Mucosa of rectum (tissue), 2 donors: ENCODE measurements at regions not wholly inside any gene's neighbourhood (a gene's known extent, or its start where the extent isn't known, plus 50 kb on each side); places are given as distances from the start of the nearest gene placed in this dataset.

ENCODE experiments used
- H3K27ac ChIP-seq, 2 donors: one replicate each; pipeline ENCODE4 v1.7.0; 2013; ENCODE audit warnings: inconsistent platforms in 2 of 2, low read depth in 2 of 2, low read length in 2 of 2
- H3K27me3 ChIP-seq, 2 donors: one replicate each; pipeline ENCODE4 v1.7.0; 2013; ENCODE audit warnings: low read length in 2 of 2; ENCODE audit not compliant: control insufficient read depth in 2 of 2, insufficient read depth in 2 of 2
- H3K36me3 ChIP-seq, 2 donors: one replicate each; pipeline ENCODE4 v1.7.0; 2013; ENCODE audit warnings: low read length in 2 of 2; ENCODE audit not compliant: control insufficient read depth in 2 of 2, insufficient read depth in 2 of 2
- H3K4me1 ChIP-seq, 2 donors: one replicate each; pipeline ENCODE4 v1.7.0; 2013; ENCODE audit warnings: low read length in 2 of 2, mild to moderate bottlenecking in 1 of 2; ENCODE audit not compliant: control insufficient read depth in 2 of 2, insufficient read depth in 2 of 2
- H3K4me3 ChIP-seq, 2 donors: one replicate each; pipeline ENCODE4 v1.7.0; 2013; ENCODE audit warnings: low read length in 2 of 2
- H3K9ac ChIP-seq, 2 donors: one replicate each; pipeline ENCODE4 v1.7.0; 2013; ENCODE audit warnings: low read length in 2 of 2, low read depth in 1 of 2, mild to moderate bottlenecking in 1 of 2
- H3K9me3 ChIP-seq, 2 donors: one replicate each; pipeline ENCODE4 v1.7.0; 2013; ENCODE audit warnings: low read length in 2 of 2; ENCODE audit not compliant: control insufficient read depth in 2 of 2
- donor health status: healthy.
- donor health status: Normal muscosa, but diverticular disease.

- Histone ChIP-seq H3K4me3 (no peak overlapping the region), H3K36me3 (no peaks in the 10 kb centered on the region), H3K4me1 (peaks cover 0 to 5% of the 10 kb centered on the region in 2 donors), H3K27me3 (no peaks in the 10 kb centered on the region), H3K27ac (peak overlapping the region in 1 of 2 donors; percentile 0), H3K9ac (no peak overlapping the region), H3K9me3 (no peaks in the 10 kb centered on the region)
Observed at GRCh38 chr4:26039639-26040359, 125.8 kb downstream of the SMIM20 start.

DNA sequence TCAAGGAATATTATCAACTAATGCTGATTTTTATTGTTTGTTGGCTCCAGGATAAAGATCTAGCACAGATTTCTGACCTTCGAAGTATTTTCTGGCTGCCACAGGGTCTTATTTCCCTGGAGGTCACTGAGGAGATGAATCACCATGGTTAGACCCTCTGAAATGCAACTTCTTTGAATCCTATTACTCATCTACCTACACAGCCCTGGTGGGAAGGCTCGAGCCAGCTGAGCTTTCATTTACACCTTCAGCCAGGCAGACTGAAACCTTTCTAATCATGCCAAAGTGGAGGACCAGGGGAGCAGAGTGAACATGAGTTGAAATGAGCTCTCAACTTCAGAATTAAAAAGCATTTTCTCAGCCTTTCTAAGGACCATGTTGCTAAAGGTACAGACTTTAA is 130.5 kb downstream of the SMIM20 start:
- no peak overlapping the region for H3K9ac ChIP-seq
- no peaks in the 10 kb centered on the region for H3K36me3 ChIP-seq
- H3K4me1 ChIP-seq: peaks cover 0 to 4% of the 10 kb centered on the region in 2 donors
- H3K27ac ChIP-seq: no peak overlapping the region
- no peaks in the 10 kb centered on the region for H3K27me3 ChIP-seq
- no peak overlapping the region for H3K4me3 ChIP-seq
- H3K9me3 ChIP-seq: no peaks in the 10 kb centered on the region

DNA sequence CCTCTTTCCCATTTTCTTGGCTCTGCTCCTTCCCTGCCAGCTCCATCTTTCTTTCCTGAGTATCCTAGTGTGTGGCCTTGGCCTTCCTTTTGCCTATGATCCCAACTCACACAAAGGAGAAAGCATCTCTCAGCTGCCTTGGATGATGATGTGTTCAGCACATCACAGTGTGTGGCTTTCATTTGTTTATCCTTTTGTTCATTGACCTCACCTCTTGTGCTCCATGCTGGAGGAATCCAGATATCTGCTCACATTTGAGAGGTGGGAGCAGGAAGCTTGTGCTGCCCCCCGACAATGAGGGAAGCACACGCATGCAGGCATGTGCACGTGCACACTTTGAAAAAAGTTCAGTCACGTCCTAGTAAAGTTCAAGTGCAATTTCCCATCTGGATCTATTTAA is 131.0 kb downstream of the SMIM20 start:
- no peaks in the 10 kb centered on the region for H3K27me3 ChIP-seq
- no peaks in the 10 kb centered on the region for H3K36me3 ChIP-seq
- no peak overlapping the region for H3K9ac ChIP-seq
- no peak overlapping the region for H3K4me3 ChIP-seq
- no peaks in the 10 kb centered on the region for H3K9me3 ChIP-seq
- no peak overlapping the region for H3K27ac ChIP-seq
- peaks cover 0 to 3% of the 10 kb centered on the region in 2 donors for H3K4me1 ChIP-seq

GRCh38 chr4:26047795-26048194 is 133.8 kb downstream of the SMIM20 start:
- Histone ChIP-seq H3K36me3 (no peaks in the 10 kb centered on the region), H3K4me3 (no peak overlapping the region), H3K27ac (peak overlapping the region; percentile 61 to 74), H3K27me3 (no peaks in the 10 kb centered on the region), H3K4me1 (peaks cover 0 to 3% of the 10 kb centered on the region in 2 donors), H3K9ac (no peak overlapping the region), H3K9me3 (no peaks in the 10 kb centered on the region)

GRCh38 chr4:26048378-26048882 is 134.4 kb downstream of the SMIM20 start:
- H3K27me3 ChIP-seq: no peaks in the 10 kb centered on the region
- H3K27ac ChIP-seq: peak overlapping the region; percentile 72 to 74
- H3K9ac ChIP-seq: no peak overlapping the region
- no peak overlapping the region for H3K4me3 ChIP-seq
- no peaks in the 10 kb centered on the region for H3K9me3 ChIP-seq
- H3K36me3 ChIP-seq: no peaks in the 10 kb centered on the region
- H3K4me1 ChIP-seq: peaks cover 0 to 3% of the 10 kb centered on the region in 2 donors

DNA sequence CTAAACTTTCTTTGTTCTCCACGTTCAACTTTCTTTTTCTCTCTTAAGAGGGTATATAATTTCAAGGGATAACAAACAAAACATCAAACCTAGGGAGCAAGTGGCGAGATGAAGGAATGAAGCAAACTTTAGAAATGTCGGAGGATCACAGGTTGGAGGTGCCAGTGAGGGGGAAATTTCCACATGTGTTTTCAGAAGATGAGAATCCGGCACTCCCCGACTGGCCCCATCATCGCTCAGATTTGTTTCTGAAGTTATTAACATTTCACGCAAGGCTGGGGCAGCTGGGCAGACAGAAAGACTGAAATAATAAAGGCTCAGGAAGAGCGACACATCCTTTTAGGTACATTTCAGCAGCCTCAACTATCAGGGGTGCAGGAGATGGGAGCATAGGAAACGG is 134.9 kb downstream of the SMIM20 start:
- Histone ChIP-seq H3K9ac (no peak overlapping the region), H3K4me1 (peaks cover 0 to 3% of the 10 kb centered on the region in 2 donors), H3K4me3 (no peak overlapping the region), H3K27ac (peak overlapping the region; percentile 72 to 74), H3K36me3 (no peaks in the 10 kb centered on the region), H3K27me3 (no peaks in the 10 kb centered on the region), H3K9me3 (no peaks in the 10 kb centered on the region)

DNA sequence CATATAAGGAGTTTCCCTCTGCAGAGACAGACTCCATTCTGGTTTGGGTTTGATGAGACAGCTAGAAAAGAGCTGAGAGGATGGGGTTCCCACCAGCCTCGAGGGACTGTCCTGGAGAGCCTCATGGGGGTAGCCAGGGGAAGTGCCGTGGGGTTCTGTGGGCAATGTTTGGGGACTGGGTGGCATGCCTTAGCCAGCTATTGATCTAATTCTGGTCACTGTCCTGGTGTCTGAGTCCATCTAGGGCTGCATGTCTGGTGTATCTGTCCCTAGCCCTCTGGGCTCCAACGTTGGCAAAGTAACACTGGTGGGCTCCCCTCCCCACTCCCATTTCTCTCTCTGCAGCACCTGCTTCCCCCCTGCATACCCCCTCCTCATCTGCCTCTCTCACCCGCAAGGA is 135.4 kb downstream of the SMIM20 start:
- no peaks in the 10 kb centered on the region for H3K36me3 ChIP-seq
- H3K4me1 ChIP-seq: peaks cover 0 to 3% of the 10 kb centered on the region in 2 donors
- H3K9me3 ChIP-seq: no peaks in the 10 kb centered on the region
- H3K9ac ChIP-seq: peak overlapping the region in 1 of 2 donors; percentile 17
- H3K27ac ChIP-seq: peak overlapping the region; percentile 72 to 74
- H3K27me3 ChIP-seq: no peaks in the 10 kb centered on the region
- H3K4me3 ChIP-seq: no peak overlapping the region

DNA sequence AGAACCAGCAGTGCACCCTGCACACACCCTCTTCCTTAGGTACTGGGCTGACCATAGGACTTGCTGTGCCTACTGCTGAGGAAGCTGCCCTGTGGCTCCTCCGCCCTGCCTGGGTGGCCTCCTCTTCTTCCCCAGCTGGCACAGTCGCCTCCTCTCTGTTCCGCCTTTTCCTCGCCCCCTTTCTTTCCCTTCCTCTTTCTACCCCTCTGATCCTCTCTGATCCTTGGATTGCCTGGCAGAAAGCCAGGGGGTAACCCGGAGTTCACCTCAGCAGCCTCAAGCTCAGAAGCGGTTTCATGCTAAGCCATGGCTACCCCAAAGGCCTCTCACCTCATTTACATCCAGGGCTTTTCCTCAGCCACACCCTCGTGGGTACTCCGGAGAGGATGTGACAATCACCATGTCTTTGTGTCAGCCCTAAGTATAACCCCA is 136.2 kb downstream of the SMIM20 start:
- Histone ChIP-seq H3K4me1 (peaks cover 0 to 3% of the 10 kb centered on the region in 2 donors), H3K4me3 (no peak overlapping the region), H3K9me3 (no peaks in the 10 kb centered on the region), H3K9ac (no peak overlapping the region), H3K27me3 (no peaks in the 10 kb centered on the region), H3K36me3 (no peaks in the 10 kb centered on the region), H3K27ac (peak overlapping the region in 1 of 2 donors; percentile 72)

DNA sequence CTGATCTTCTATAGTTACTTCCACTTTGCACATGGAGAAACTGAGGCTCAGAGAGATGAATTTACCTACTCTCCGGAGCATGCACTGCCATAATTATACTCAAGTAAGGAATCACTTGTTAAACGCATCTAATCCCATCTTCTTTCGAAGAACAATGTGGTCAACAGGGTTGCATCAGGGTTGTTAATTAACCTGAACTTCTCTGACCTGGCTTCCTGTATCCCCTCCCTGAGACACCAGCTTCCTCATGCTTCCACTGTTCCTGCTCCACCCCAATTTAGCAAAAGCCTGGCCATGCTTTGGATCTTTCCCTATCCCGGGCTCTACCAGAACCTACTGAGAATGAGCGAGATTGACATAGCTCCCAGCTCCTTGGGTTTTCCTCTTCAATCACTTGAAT is 136.7 kb downstream of the SMIM20 start:
- Histone ChIP-seq H3K27ac (no peak overlapping the region), H3K36me3 (no peaks in the 10 kb centered on the region), H3K9ac (no peak overlapping the region), H3K4me1 (peaks cover 0 to 3% of the 10 kb centered on the region in 2 donors), H3K4me3 (no peak overlapping the region), H3K27me3 (no peaks in the 10 kb centered on the region), H3K9me3 (no peaks in the 10 kb centered on the region)

DNA sequence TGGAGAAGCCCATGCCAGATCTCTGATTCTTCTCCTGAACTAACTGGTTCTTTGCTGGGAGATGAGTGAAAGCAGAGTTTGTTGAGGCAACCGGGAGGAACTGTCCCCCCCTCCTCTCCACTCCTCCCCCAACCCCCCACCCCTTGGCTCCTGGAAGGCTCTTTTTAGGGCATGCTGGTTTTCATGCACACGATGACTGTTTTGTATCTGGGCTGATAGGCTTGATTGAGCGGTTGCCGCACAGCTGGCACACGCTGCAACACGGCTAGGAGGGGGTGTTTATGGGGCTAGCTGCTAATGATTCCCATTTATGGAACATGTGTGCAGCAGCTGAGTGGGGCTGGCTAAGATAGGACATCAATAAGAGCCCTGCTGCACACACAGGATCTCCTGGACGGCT is 137.2 kb downstream of the SMIM20 start:
- no peak overlapping the region for H3K9ac ChIP-seq
- H3K36me3 ChIP-seq: no peaks in the 10 kb centered on the region
- no peaks in the 10 kb centered on the region for H3K27me3 ChIP-seq
- no peak overlapping the region for H3K27ac ChIP-seq
- H3K9me3 ChIP-seq: no peaks in the 10 kb centered on the region
- H3K4me3 ChIP-seq: no peak overlapping the region
- peaks cover 0 to 3% of the 10 kb centered on the region in 2 donors for H3K4me1 ChIP-seq
